MCF 10A (cell line): ENCODE measurements at regions not wholly inside any gene's neighbourhood (a gene's known extent, or its start where the extent isn't known, plus 50 kb on each side); places are given as distances from the start of the nearest gene placed in this dataset.

ENCODE experiments used
- BruUV-seq: library from RNA; stranded (reverse); fragments of 400-500 nt; replicated peaks from 2 replicates; lab custom pipeline; 2021; lab: Mats Ljungman, UMichigan
- CTCF ChIA-PET: fragments of 300-600 bp; sonication (Branson Sonifier 250); formaldehyde crosslinking; extraction: SDS; loops from one replicate; lab custom pipeline; 2021; ENCODE audit warnings: antibody characterized with exemption, inconsistent platforms; lab: Yijun Ruan, JAX
- POLR2A ChIA-PET: fragments of 300-600, 350-650 bp; sonication (Branson Sonifier 250); formaldehyde crosslinking; extraction: SDS; loops from one replicate; lab custom pipeline; 2020; ENCODE audit warnings: antibody characterized with exemption, inconsistent platforms; lab: Yijun Ruan, JAX
- DNase-seq: peaks from one replicate; pipeline ENCODE4 v3.0.0-alpha.2; 2018; ENCODE audit not compliant: unreplicated experiment
- H3K27ac Mint-ChIP-seq: one replicate; pipeline ENCODE4 v1.8.0; 2022; ENCODE audit warnings: mild to moderate bottlenecking, low read depth, mixed read lengths; ENCODE audit not compliant: unreplicated experiment
- H3K27me3 Mint-ChIP-seq: one replicate; pipeline ENCODE4 v1.8.0; 2022; ENCODE audit warnings: mixed read lengths; ENCODE audit not compliant: insufficient read depth, unreplicated experiment
- H3K36me3 Mint-ChIP-seq: one replicate; pipeline ENCODE4 v1.8.0; 2022; ENCODE audit warnings: mild to moderate bottlenecking, moderate library complexity, mixed read lengths; ENCODE audit not compliant: insufficient read depth, unreplicated experiment
- H3K4me1 Mint-ChIP-seq: one replicate; pipeline ENCODE4 v1.8.0; 2022; ENCODE audit warnings: mixed read lengths; ENCODE audit not compliant: insufficient read depth, unreplicated experiment
- H3K4me3 Mint-ChIP-seq: one replicate; pipeline ENCODE4 v1.8.0; 2022; ENCODE audit warnings: mild to moderate bottlenecking, moderate library complexity, mixed read lengths; ENCODE audit not compliant: unreplicated experiment
- H3K9me3 Mint-ChIP-seq: one replicate; pipeline ENCODE4 v1.8.0; 2022; ENCODE audit warnings: mixed read lengths; ENCODE audit not compliant: unreplicated experiment
- CTCF ChIP-seq: fragments of 200-600 bp; IDR thresholded peaks from one replicate; pipeline ENCODE4 v1.8.0; 2022; ENCODE audit warnings: antibody characterized with exemption, mild to moderate bottlenecking; ENCODE audit not compliant: unreplicated experiment
- intact Hi-C: fragments of 100-400 bp; cut with micrococcal nuclease; formaldehyde crosslinking; loops from 2 replicates; pipeline ENCODE4 v1.14.1; 2022

- no peaks in the 10 kb centered on the region for H3K4me1 Mint-ChIP-seq
- BruUV-seq = no TSS peak
- TF ChIP-seq CTCF = no peak
- no peak overlapping the region for H3K4me3 Mint-ChIP-seq
- no peak for DNase-seq
- no peak overlapping the region for H3K27ac Mint-ChIP-seq
- CTCF ChIA-PET = interaction anchor here (0.9 kb wide), 1 partner anchor 295 kb away, joined by 5 read pairs; no protein-coding TSS in a partner anchor
- POLR2A ChIA-PET = no interaction called here
- H3K9me3 Mint-ChIP-seq = no peaks in the 10 kb centered on the region
- intact Hi-C loops = no loop called here
- no peaks in the 10 kb centered on the region for H3K36me3 Mint-ChIP-seq
- H3K27me3 Mint-ChIP-seq = peaks cover 69% of the 10 kb centered on the region
Observed at GRCh38 chrX:153244767-153245166, 65.7 kb downstream of the MAGEA1 start.

- H3K4me1 Mint-ChIP-seq = no peaks in the 10 kb centered on the region
- BruUV-seq = no TSS peak
- intact Hi-C loops = no loop called here
- H3K27me3 Mint-ChIP-seq = peaks cover 66% of the 10 kb centered on the region
- no peak overlapping the region for H3K27ac Mint-ChIP-seq
- H3K9me3 Mint-ChIP-seq = no peaks in the 10 kb centered on the region
- no peak overlapping the region for H3K4me3 Mint-ChIP-seq
- H3K36me3 Mint-ChIP-seq = no peaks in the 10 kb centered on the region
- ChIA-PET CTCF (no interaction called here), POLR2A (interaction anchor here (0.8 kb wide), 1 partner anchor 9 kb away, joined by 3 read pairs; no protein-coding TSS in a partner anchor)
- no peak for TF ChIP-seq CTCF
- no peak for DNase-seq
Observed at GRCh38 chrX:153238361-153238760, 59.3 kb downstream of the MAGEA1 start.
